Natural killer cell treated with Interleukin-12 subunit alpha and Interleukin-12 subunit beta and Interleukin-15 and Interleukin-18, amount 100 ng/mL, for 72 hours (primary cell): ENCODE measurements at regions not wholly inside any gene's neighbourhood (a gene's known extent, or its start where the extent isn't known, plus 50 kb on each side); places are given as distances from the start of the nearest gene placed in this dataset.

Experiments used
- ATAC-seq, 2 donors: fragments of 150-1000 bp; cut with Tn5 transposase in 1 of 2; sonication (Bioruptor Pico), chemical (Tn5 transposase) in 1 of 2; 2 replicates each; pipeline ENCODE4 v1.10.0; 2021
- DNase-seq: peaks from one replicate; pipeline ENCODE4 v3.0.0; 2022; ENCODE audit warnings: low spot score
- H3K27ac Mint-ChIP-seq, 2 donors: 1 replicate in 1 of 2; 2 replicates in 1 of 2; pipeline ENCODE4 v1.8.0; 2022; ENCODE audit warnings: mixed read lengths in 2 of 2, mild to moderate bottlenecking in 1 of 2, moderate library complexity in 1 of 2
- H3K27me3 Mint-ChIP-seq, 2 donors: 1 replicate in 1 of 2; 2 replicates in 1 of 2; pipeline ENCODE4 v1.8.0; 2022; ENCODE audit warnings: mixed read lengths in 2 of 2
- H3K36me3 Mint-ChIP-seq: one replicate; pipeline ENCODE4 v1.8.0; 2022; ENCODE audit warnings: mixed read lengths
- H3K4me1 Mint-ChIP-seq, 2 donors: 1 replicate in 1 of 2; 2 replicates in 1 of 2; pipeline ENCODE4 v1.8.0; 2022; ENCODE audit warnings: low read depth in 2 of 2, mixed read lengths in 2 of 2, mild to moderate bottlenecking in 1 of 2
- H3K4me3 Mint-ChIP-seq: one replicate; pipeline ENCODE4 v1.8.0; 2022; ENCODE audit warnings: mixed read lengths
- H3K9me3 Mint-ChIP-seq: 2 replicates; pipeline ENCODE4 v1.8.0; 2022; ENCODE audit warnings: mixed read lengths

DNA sequence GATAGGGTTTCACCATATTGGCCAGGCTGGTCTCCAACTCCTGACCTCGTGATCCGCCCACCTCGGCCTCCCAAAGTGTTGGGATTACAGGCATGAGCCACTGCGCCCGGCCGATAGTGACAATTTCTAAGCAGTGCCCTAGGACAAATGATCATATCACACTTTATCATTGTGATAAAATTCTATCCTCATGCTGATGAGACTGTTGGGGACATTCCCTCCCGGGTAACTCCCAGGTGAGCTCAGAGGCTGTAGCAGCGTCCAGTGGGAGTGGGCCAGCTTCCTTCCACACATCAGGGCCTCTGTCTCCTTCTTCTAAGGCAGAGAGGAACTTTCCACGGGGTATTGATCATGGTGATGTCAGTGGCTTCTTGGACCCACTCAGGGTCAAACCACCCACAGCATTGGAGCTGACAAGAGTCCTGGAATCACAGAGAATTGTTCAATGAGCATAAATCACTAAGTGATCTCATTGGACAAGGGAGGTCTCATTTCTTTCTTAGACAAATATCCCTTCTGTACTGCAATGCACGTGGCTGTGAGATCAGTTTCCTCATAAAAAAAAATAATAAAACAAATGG lies 256.1 kb downstream of the KLF6 start:
- H3K9me3 Mint-ChIP-seq = no peaks in the 10 kb centered on the region
- peaks cover 21 to 34% of the 10 kb centered on the region in 2 donors for H3K27me3 Mint-ChIP-seq
- no peaks in the 10 kb centered on the region for H3K36me3 Mint-ChIP-seq
- DNase-seq = no peak
- H3K4me1 Mint-ChIP-seq = peaks cover 3 to 4% of the 10 kb centered on the region in 2 donors
- ATAC-seq = no peak
- H3K4me3 Mint-ChIP-seq = no peak overlapping the region
- no peak overlapping the region for H3K27ac Mint-ChIP-seq

DNA sequence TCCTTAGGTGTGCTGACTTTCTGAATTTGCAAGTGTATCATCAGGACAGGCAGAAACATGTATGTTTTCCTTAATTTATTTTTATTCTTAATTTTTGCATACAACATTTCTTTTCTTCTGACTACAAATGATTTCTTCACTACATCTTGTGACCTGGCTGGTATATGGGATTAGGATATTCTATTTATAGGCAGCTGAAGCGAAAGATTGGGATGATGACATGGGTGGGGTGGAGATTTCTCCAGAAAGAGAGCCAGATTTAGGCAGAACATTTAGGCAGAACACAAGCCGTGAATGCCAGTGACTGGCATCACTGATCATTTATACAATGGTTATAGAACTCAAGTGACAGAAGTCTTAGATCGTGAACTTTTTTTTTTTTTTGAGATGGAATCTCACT lies 256.7 kb downstream of the KLF6 start:
- no peak for DNase-seq
- H3K4me1 Mint-ChIP-seq = peaks cover 3 to 8% of the 10 kb centered on the region in 2 donors
- H3K4me3 Mint-ChIP-seq = no peak overlapping the region
- H3K27ac Mint-ChIP-seq = no peak overlapping the region
- no peaks in the 10 kb centered on the region for H3K9me3 Mint-ChIP-seq
- ATAC-seq = no peak
- peaks cover 22 to 30% of the 10 kb centered on the region in 2 donors for H3K27me3 Mint-ChIP-seq
- H3K36me3 Mint-ChIP-seq = no peaks in the 10 kb centered on the region

DNA sequence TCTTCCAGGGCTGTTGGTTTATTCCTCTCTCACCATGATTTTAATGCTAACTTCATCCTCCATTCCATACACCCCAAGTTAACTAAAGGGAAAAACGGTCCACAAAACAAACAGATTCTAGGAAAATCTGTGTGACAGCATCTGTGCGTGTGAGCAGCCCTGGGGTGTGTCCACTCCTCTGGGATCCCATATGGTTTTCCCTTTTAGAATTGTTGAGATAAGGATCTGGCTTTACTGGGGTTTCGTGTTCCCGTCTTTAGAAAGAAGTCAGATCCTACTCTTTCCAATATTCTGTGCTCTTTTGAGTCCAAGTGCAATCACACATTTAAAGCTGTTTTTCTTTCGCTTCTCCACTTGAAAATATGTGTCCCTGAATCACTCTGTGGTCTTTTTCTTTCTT lies 257.1 kb downstream of the KLF6 start:
- ATAC-seq (no peak), DNase-seq (no peak)
- Mint-ChIP-seq H3K27me3 (peaks cover 23 to 30% of the 10 kb centered on the region in 2 donors), H3K4me1 (peaks cover 3 to 10% of the 10 kb centered on the region in 2 donors), H3K9me3 (no peaks in the 10 kb centered on the region), H3K27ac (no peak overlapping the region), H3K36me3 (no peaks in the 10 kb centered on the region), H3K4me3 (no peak overlapping the region)

DNA sequence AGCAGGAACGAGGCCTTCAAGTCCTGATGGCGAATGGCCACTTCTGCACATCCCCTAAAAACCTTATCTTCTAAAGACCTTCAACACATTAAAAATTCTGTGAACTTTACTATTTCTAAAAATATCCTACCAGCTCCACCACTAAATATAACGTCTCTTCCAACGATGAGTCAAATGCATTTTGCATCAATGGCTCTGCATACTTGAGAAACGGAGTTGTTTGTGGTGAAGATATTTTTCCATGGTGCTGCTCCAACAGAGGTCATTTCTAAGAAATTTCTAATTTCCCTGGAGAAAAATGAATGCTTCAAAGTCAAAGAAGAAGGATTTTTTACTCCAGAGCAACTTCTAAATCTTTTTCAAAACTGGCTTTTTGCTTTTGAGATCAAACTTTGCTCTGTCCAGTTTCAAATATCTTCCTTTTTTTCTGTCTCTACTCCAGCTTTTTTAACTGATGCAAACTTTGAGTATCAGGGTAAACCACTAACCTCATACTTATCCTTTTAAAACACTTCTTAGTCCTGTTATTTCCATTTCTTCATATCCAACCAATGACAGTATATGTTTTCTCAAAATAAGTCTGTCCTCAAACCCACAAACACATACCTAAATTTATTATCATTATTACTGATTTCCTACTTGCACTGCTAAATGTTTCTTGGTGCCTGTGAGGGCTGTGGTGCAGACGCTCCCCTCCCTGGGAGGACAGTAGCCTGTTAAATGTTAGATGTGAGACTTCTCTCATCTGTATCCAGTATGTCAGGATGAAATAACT lies 258.1 kb downstream of the KLF6 start:
- Mint-ChIP-seq H3K36me3 (no peaks in the 10 kb centered on the region), H3K27me3 (peaks cover 20 to 29% of the 10 kb centered on the region in 2 donors), H3K4me3 (no peak overlapping the region), H3K27ac (no peak overlapping the region), H3K4me1 (peaks cover 3 to 10% of the 10 kb centered on the region in 2 donors), H3K9me3 (no peaks in the 10 kb centered on the region)
- DNase-seq (no peak), ATAC-seq (no peak)

DNA sequence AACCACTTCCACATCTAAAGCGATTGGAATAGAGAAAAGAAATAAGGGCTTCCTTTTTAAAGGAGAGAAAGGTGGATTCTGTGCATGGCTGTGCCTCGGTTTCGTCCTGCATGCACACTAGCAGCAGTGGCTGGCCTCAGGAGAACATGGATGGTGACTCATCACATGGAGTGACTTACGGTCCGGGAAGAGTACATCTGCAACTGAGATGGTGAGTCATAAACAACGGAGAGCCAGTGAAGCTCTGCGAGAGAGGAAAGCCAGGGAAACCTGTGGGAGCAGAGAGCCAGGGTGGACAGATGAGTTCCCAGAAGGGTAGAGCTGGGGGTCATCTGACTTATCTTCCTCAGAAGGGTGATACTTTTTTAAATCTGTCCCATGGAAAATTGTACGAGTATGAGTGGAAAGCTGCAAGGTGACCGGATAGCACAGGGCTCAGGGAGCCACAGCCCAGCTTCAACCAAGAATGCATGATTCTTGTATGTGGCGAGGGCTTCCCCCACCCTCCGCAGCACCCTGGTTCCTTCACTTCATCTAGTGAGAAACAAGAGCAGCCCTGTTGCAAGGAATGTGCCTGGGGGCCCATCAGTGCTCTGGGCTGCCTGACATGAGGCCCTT lies 259.1 kb downstream of the KLF6 start:
- peaks cover 3 to 10% of the 10 kb centered on the region in 2 donors for H3K4me1 Mint-ChIP-seq
- H3K27ac Mint-ChIP-seq = no peak overlapping the region
- no peaks in the 10 kb centered on the region for H3K9me3 Mint-ChIP-seq
- peaks cover 15 to 24% of the 10 kb centered on the region in 2 donors for H3K27me3 Mint-ChIP-seq
- DNase-seq (no peak), ATAC-seq (peak in 1 of 2 donors; percentile 41)
- no peaks in the 10 kb centered on the region for H3K36me3 Mint-ChIP-seq
- H3K4me3 Mint-ChIP-seq = no peak overlapping the region

DNA sequence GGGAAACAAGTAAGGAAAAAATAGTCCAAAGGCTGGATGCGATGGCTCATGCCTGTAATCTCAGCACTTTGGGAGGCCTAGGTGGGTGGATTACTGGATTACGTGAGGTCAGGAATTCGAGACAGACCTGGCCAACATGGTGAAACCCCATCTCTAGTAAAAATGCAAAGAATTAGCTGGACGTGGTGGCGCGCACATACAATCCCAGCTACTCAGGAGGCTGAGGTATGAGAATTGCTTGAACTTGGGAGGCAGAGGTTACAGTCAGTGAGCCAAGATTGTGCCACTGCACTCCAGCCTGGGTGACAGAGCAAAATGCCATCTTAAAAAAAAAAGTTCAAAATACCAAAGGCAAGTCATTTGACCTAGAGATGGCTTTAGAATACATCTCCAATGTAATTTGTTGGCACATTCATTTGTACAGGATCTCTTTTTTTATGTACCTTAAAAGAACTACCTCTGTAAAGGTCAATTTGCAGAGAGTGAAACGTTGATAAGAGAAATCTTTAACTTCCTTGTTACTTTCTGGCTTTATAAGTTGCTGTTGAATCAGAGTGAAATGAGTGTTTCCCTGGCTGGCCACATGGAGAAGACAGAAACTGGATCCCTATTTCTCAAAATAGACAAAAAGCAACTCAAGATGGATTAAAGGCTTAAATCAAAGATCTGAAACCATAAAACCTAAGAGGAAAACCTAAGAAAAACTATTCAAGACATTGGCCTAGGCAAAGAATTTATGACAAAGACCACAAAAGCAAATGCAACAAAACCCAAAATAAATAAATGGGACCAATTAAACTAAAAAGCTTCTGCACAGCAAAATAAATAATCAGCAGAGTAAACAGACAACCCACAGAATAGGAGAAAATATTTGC lies 260.7 kb downstream of the KLF6 start:
- Mint-ChIP-seq H3K9me3 (no peaks in the 10 kb centered on the region), H3K4me1 (peaks cover 3 to 10% of the 10 kb centered on the region in 2 donors), H3K27me3 (peaks cover 12 to 25% of the 10 kb centered on the region in 2 donors), H3K36me3 (no peaks in the 10 kb centered on the region), H3K27ac (no peak overlapping the region), H3K4me3 (no peak overlapping the region)
- DNase-seq (no peak), ATAC-seq (no peak)

DNA sequence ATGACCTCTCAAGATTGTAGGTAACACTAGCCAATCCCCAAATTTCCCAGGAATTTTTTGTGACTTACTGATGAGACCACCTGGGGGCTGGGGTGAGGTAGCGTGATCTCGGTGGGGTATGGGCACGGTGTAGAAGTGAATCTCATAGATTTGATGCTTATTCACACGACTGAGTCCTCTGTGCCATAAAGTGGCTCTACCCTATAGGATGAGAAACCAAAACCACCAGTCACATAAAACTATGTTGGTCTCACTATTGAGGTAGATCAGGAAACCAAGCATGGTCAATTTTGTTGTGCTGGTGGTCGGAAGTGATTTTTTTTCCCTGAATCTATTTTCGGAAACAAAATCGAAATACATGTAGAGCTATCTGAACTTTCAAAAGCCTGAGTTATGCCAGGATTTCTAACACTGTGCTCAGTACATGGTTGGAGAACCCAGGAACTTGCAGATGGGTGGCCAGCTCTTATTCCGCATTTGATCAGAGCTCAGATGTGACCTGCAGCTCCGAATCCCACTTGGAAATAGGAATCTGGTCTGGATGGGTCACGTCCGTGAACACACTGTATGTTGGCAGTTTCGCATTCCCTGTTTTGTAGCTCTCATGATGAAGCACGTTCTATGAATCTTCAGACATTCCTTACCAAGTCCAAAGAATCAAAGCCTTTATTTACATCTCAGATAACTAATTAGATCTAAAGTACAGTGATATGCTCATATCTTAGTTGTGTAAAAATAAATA lies 261.5 kb downstream of the KLF6 start:
- Mint-ChIP-seq H3K4me3 (no peak overlapping the region), H3K36me3 (no peaks in the 10 kb centered on the region), H3K27me3 (peaks cover 15 to 31% of the 10 kb centered on the region in 2 donors), H3K27ac (no peak overlapping the region), H3K9me3 (no peaks in the 10 kb centered on the region), H3K4me1 (peaks cover 6 to 10% of the 10 kb centered on the region in 2 donors)
- no peak for DNase-seq
- ATAC-seq = peak in 1 of 2 donors; percentile 27

DNA sequence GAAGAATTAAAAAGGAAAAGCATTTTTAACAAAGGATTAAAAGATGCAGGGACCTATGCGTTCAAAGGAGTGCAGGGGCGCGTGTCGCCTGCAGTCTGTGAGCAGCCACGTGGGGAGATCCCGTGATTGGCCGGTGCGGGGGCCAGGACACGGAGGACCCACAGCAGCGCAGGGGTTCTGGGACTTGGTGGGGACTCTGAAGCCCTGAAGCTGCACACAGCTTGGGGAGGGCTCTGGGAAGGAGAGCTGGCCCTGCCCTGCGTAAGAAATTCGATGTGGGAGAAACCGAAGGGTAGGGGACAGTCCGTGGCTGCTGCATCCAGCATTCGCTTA lies 268.1 kb downstream of the KLF6 start:
- H3K4me3 Mint-ChIP-seq = peak overlapping the region; percentile 73
- H3K9me3 Mint-ChIP-seq = no peaks in the 10 kb centered on the region
- H3K4me1 Mint-ChIP-seq = peaks cover 5 to 7% of the 10 kb centered on the region in 2 donors
- H3K27me3 Mint-ChIP-seq = peaks cover 12 to 21% of the 10 kb centered on the region in 2 donors
- peak overlapping the region in 1 of 2 donors; percentile 75 for H3K27ac Mint-ChIP-seq
- ATAC-seq (peak in 1 of 2 donors; percentile 61), DNase-seq (no peak)
- peaks cover 6% of the 10 kb centered on the region for H3K36me3 Mint-ChIP-seq

DNA sequence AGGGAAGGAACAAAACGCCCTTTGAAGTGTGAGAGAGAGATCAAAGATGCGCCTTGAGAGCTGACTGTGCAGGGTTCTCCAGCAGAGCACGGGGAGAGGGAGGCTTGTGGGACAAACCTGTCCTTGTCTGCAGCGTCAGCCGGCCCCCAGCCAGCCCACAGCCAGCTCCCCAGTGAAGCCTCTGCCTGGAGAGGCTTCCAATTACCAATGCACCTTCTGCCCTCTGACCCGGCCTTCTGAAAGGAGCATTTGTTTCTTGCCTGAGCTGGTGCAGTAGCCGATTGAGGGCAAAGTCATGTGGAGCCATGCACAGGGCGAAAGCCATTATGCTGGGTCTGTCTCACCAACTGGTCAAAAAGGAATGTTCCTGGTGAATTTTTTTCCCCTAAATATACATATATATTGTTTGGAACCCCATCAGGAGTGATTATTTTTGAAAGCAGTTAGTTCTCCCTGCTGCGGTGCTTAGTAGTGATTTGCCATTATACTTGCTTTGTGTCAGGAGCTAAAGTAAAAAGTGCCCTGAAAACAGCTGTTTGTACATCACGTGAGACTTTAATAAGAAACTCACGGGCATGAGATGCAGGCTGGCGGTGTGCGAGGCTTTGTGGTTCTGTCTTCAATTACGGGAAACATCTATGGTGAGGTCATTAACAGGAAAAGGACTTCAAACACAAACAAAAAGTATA lies 268.6 kb downstream of the KLF6 start:
- H3K4me3 Mint-ChIP-seq = peak overlapping the region; percentile 73
- H3K27me3 Mint-ChIP-seq = peaks cover 14 to 21% of the 10 kb centered on the region in 2 donors
- H3K36me3 Mint-ChIP-seq = peaks cover 6% of the 10 kb centered on the region
- peak in 1 of 2 donors; percentile 78 for ATAC-seq
- peaks cover 5 to 13% of the 10 kb centered on the region in 2 donors for H3K4me1 Mint-ChIP-seq
- peak overlapping the region in 1 of 2 donors; percentile 75 for H3K27ac Mint-ChIP-seq
- H3K9me3 Mint-ChIP-seq = no peaks in the 10 kb centered on the region
- DNase-seq = no peak

DNA sequence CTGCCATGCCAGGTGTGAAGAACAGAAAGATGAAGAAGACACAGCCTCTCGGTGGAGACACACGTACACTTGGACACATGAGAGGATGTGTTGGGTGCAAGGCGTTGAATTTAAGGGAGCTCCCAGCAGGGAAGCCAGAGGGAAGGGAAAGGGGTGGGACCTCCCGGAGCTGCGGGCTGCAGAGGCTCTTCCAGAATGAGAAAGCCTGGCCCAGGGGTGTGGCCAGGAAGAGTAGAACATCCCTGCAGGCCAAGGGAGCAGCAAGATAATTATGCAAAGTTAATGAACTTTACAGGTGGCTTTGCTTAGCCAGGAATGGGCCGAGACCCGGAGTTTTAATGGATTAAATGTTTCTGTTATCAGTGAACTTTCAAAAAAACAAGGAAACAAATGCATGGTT lies 270.3 kb downstream of the KLF6 start:
- peaks cover 15% of the 10 kb centered on the region in 2 donors for H3K27me3 Mint-ChIP-seq
- no peak overlapping the region for H3K27ac Mint-ChIP-seq
- H3K9me3 Mint-ChIP-seq = no peaks in the 10 kb centered on the region
- no peak overlapping the region for H3K4me3 Mint-ChIP-seq
- peaks cover 7 to 24% of the 10 kb centered on the region in 2 donors for H3K4me1 Mint-ChIP-seq
- peaks cover 6% of the 10 kb centered on the region for H3K36me3 Mint-ChIP-seq
- DNase-seq (no peak), ATAC-seq (no peak)

DNA sequence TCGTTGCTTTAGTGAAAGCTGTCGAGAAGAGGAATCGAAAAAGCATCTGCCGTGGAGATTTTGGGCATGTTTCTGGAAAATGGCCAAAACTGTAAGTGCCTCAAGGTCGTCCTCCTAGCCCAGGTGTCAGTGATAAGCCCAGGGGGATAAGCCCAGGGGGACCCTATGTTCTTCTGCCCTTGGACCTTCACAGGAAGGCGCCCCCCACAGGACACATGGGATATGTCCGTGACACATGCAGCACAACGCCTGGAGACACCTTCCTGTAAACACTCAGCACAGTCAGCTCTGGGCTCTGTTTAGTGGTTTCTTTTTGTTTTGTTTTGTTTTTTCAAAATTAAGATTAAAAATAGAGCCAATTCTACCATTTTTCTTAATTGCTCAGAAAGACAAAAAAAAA lies 272.7 kb downstream of the KLF6 start:
- Mint-ChIP-seq H3K4me3 (no peak overlapping the region), H3K27ac (no peak overlapping the region), H3K4me1 (peaks cover 5 to 24% of the 10 kb centered on the region in 2 donors), H3K36me3 (peaks cover 6% of the 10 kb centered on the region), H3K9me3 (no peaks in the 10 kb centered on the region), H3K27me3 (peaks cover 7 to 17% of the 10 kb centered on the region in 2 donors)
- ATAC-seq (no peak), DNase-seq (no peak)

DNA sequence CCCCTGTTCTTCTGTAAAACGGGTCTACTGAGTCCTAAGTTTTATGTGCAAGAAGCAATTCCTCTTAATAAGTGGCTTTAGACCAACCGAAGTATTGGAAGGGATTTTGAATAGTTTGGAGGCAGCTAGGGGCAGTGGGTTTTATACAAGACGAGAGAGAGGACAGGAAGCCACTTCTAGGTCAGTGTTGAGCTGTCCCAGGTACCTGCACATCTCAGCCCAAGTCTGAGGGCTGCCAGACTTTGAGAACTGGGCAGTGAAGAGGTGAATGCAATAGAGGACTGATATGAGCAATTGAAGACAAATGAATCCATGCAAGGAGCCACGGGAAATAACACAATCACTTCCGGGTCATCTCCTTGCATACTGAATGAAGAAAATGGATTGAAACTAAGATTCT lies 273.5 kb downstream of the KLF6 start:
- Mint-ChIP-seq H3K27ac (no peak overlapping the region), H3K27me3 (peaks cover 2 to 12% of the 10 kb centered on the region in 2 donors), H3K4me1 (peaks cover 3 to 19% of the 10 kb centered on the region in 2 donors), H3K36me3 (peaks cover 1% of the 10 kb centered on the region), H3K9me3 (no peaks in the 10 kb centered on the region), H3K4me3 (no peak overlapping the region)
- ATAC-seq = no peak
- no peak for DNase-seq
